Breast epithelium (tissue), 3 donors: ENCODE measurements at regions not wholly inside any gene's neighbourhood (a gene's known extent, or its start where the extent isn't known, plus 50 kb on each side); places are given as distances from the start of the nearest gene placed in this dataset.

Experiments used
- POLR2AphosphoS5 ChIP-seq, 3 donors: sonication (generic); formaldehyde crosslinking; IDR thresholded peaks; one replicate each; pipeline ENCODE4 v1.6.1; 2017; ENCODE audit warnings: antibody characterized with exemption in 3 of 3
- TF ChIP-seq, protein P1 (sequence below), 3 donors: fragments of 450-650 bp; IDR thresholded peaks; one replicate each; pipeline ENCODE4 v1.5.1; 2016 to 2017; ENCODE audit warnings: antibody characterized with exemption in 3 of 3, mild to moderate bottlenecking in 3 of 3, moderate library complexity in 3 of 3

DNA sequence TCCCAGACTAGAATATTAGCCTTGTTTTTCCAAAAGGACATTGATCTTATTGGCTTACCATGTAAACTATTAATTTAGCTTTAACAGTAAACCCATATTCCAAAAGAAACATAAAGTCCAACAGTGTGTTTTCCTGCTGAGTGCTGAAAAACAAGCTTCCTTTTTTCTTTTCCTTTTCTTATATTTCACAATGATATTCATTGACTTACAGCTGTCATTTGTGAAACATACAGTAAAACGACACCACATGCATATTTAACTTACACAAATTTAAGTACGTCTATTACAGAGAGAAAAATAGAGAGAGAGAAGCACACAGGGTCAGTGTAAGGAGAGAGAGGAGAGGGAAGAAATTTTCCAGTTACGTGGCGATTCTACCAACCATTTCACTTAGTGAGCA lies 543.9 kb upstream of the JARID2 start:
- TF ChIP-seq, protein P1, sequence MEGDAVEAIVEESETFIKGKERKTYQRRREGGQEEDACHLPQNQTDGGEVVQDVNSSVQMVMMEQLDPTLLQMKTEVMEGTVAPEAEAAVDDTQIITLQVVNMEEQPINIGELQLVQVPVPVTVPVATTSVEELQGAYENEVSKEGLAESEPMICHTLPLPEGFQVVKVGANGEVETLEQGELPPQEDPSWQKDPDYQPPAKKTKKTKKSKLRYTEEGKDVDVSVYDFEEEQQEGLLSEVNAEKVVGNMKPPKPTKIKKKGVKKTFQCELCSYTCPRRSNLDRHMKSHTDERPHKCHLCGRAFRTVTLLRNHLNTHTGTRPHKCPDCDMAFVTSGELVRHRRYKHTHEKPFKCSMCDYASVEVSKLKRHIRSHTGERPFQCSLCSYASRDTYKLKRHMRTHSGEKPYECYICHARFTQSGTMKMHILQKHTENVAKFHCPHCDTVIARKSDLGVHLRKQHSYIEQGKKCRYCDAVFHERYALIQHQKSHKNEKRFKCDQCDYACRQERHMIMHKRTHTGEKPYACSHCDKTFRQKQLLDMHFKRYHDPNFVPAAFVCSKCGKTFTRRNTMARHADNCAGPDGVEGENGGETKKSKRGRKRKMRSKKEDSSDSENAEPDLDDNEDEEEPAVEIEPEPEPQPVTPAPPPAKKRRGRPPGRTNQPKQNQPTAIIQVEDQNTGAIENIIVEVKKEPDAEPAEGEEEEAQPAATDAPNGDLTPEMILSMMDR (IDR thresholded peaks at IDR 0.05), result no peak
- no peak for TF ChIP-seq POLR2AphosphoS5 (IDR thresholded peaks at IDR 0.05)
